Skeletal muscle tissue (tissue), 4 donors: ENCODE measurements at regions not wholly inside any gene's neighbourhood (a gene's known extent, or its start where the extent isn't known, plus 50 kb on each side); places are given as distances from the start of the nearest gene placed in this dataset. TPM values are rescaled to one million over a fixed set of nuclear protein-coding genes. Genes with fewer than 3 reads are reported as not detected.

Source experiments
- H3K27ac ChIP-seq: one replicate; pipeline ENCODE4 v1.7.0; 2013; ENCODE audit warnings: mild to moderate bottlenecking, low read depth, low read length, inconsistent platforms
- H3K27me3 ChIP-seq, 3 donors: one replicate each; pipeline ENCODE4 v1.7.0; 2013; ENCODE audit warnings: low read length in 3 of 3; ENCODE audit not compliant: control insufficient read depth in 3 of 3, insufficient read depth in 3 of 3
- H3K36me3 ChIP-seq, 3 donors: one replicate each; pipeline ENCODE4 v1.7.0; 2013; ENCODE audit warnings: low read length in 3 of 3; ENCODE audit not compliant: control insufficient read depth in 3 of 3, insufficient read depth in 3 of 3
- H3K4me1 ChIP-seq, 3 donors: one replicate each; pipeline ENCODE4 v1.7.0; 2013; ENCODE audit warnings: low read length in 3 of 3, mild to moderate bottlenecking in 3 of 3; ENCODE audit not compliant: control insufficient read depth in 3 of 3, insufficient read depth in 3 of 3
- H3K4me3 ChIP-seq, 3 donors: one replicate each; pipeline ENCODE4 v1.7.0; 2013; ENCODE audit warnings: low read length in 3 of 3
- H3K9ac ChIP-seq, 3 donors: one replicate each; pipeline ENCODE4 v1.7.0; 2013; ENCODE audit warnings: low read length in 3 of 3, mild to moderate bottlenecking in 3 of 3, moderate library complexity in 2 of 3, low read depth in 1 of 3
- H3K9me3 ChIP-seq, 3 donors: one replicate each; pipeline ENCODE4 v1.7.0; 2013; ENCODE audit warnings: low read length in 3 of 3; ENCODE audit not compliant: control insufficient read depth in 3 of 3
- small RNA-seq: library from RNA; depleted of rRNA; stranded (forward); fragments of <200 nt; gene quantifications from one replicate; pipeline ENCODE3, GENCODE V24; 2014
- donor health status: Osteomylitis.

- Histone ChIP-seq H3K27ac (no peak overlapping the region), H3K27me3 (no peaks in the 10 kb centered on the region), H3K4me3 (no peak overlapping the region), H3K9ac (no peak overlapping the region), H3K36me3 (peaks cover 5 to 27% (median 19%) of the 10 kb centered on the region in 3 donors), H3K4me1 (no peaks in the 10 kb centered on the region), H3K9me3 (no peaks in the 10 kb centered on the region)
Measured at GRCh38 chr11:17138562-17138961, 61.1 kb upstream of the RPS13 start.

- Histone ChIP-seq H3K27me3 (no peaks in the 10 kb centered on the region), H3K9ac (no peak overlapping the region), H3K4me3 (no peak overlapping the region), H3K27ac (no peak overlapping the region), H3K4me1 (no peaks in the 10 kb centered on the region), H3K9me3 (no peaks in the 10 kb centered on the region), H3K36me3 (peaks cover 5 to 22% (median 15%) of the 10 kb centered on the region in 3 donors)
Measured at GRCh38 chr11:17135916-17136683, 58.6 kb upstream of the RPS13 start.

DNA sequence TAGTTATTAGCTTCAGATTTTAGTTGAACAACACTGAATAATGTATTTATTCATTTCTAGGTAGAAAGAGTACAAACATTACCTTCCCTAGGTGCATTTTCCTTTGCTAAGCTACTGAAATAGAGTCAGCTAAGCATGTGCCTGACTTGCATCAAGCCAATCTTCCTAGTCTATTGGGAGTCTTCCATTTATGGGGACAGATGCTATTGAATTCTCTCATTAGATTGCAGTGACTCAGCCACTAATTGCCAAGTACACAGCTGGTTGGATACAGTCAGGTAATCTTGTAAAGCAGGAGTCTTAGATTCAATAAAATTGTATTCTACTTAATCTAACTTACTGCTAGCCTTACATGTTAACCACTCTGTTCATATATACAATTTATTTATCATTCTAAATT lies 55.2 kb upstream of the RPS13 start:
- Histone ChIP-seq H3K9me3 (no peaks in the 10 kb centered on the region), H3K27ac (no peak overlapping the region), H3K4me1 (no peaks in the 10 kb centered on the region), H3K9ac (no peak overlapping the region), H3K36me3 (peaks cover 5 to 29% (median 22%) of the 10 kb centered on the region in 3 donors), H3K4me3 (no peak overlapping the region), H3K27me3 (no peaks in the 10 kb centered on the region)

- Histone ChIP-seq H3K9ac (no peak overlapping the region), H3K36me3 (peaks cover 2 to 18% (median 15%) of the 10 kb centered on the region in 3 donors), H3K4me3 (no peak overlapping the region), H3K4me1 (no peaks in the 10 kb centered on the region), H3K27me3 (no peaks in the 10 kb centered on the region), H3K27ac (no peak overlapping the region), H3K9me3 (no peaks in the 10 kb centered on the region)
Measured at GRCh38 chr11:17129003-17129402, 51.5 kb upstream of the RPS13 start.

Small RNA genes lying in the stretch of these regions (small RNA-seq; reads per million reads assigned to genes)
- not detected for gene AC126389.1
